ENCODE measurements at regions not wholly inside any gene's neighbourhood (a gene's known extent, or its start where the extent isn't known, plus 50 kb on each side); places are given as distances from the start of the nearest gene placed in this dataset.

DNA sequence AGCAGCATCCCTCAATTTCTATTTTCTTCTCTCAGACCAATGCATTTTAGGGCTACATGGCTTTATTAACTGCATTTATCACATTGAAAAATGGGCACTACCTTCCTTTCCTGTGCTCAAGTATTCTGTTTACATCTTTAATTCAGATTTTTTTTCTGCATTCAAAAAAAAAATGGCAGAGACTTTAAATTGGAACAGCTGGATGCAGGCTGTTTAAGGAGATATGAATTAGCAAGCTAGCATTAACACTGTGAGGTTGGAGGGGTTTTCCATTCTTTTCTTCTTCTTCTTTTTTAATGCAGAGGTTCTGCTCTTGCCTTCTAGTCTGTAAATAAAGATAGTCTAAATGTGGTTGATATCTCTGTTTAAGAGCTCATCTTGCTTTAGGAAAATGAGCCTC lies 242.9 kb upstream of the RBFOX1 start:
- TF ChIP-seq, protein P1, sequence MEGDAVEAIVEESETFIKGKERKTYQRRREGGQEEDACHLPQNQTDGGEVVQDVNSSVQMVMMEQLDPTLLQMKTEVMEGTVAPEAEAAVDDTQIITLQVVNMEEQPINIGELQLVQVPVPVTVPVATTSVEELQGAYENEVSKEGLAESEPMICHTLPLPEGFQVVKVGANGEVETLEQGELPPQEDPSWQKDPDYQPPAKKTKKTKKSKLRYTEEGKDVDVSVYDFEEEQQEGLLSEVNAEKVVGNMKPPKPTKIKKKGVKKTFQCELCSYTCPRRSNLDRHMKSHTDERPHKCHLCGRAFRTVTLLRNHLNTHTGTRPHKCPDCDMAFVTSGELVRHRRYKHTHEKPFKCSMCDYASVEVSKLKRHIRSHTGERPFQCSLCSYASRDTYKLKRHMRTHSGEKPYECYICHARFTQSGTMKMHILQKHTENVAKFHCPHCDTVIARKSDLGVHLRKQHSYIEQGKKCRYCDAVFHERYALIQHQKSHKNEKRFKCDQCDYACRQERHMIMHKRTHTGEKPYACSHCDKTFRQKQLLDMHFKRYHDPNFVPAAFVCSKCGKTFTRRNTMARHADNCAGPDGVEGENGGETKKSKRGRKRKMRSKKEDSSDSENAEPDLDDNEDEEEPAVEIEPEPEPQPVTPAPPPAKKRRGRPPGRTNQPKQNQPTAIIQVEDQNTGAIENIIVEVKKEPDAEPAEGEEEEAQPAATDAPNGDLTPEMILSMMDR (IDR thresholded peaks at IDR 0.05) = no peak
- TF ChIP-seq POLR2A (IDR thresholded peaks at IDR 0.05) = no peak
